ENCODE measurements at regions not wholly inside any gene's neighbourhood (a gene's known extent, or its start where the extent isn't known, plus 50 kb on each side); places are given as distances from the start of the nearest gene placed in this dataset.
"Not testable (repeated sequence)": the region's sequence is repeated elsewhere in the genome, so short reads cannot be mapped to it uniquely, and the experiment has no call there.

GRCh38 chrX:5695971-5696370, 532.7 kb downstream of the NLGN4X start:
- DNase-seq, result no peak

- no peak for DNase-seq
Measured at GRCh38 chrX:5683996-5684395, 544.7 kb downstream of the NLGN4X start.

DNA sequence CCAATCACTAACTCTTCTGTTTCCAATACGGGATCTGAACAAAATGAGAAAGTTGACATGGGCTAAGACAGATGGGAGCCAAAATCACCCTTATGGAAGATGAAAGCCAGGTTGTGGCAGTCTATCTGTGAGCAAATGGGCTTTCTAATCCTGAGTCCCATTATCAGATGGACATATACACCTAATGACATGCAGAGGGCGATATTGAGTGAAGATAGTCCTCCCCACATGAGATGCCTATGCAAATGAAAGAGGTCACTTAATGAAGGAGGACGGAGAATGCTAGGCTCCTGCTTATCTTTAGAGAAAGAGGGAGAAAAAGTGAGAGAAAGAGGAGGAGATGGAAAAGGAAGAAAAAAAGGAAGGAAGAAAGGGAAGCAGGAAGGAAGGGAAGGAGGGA, 547.5 kb downstream of the NLGN4X start:
- DNase-seq, result no peak

DNA sequence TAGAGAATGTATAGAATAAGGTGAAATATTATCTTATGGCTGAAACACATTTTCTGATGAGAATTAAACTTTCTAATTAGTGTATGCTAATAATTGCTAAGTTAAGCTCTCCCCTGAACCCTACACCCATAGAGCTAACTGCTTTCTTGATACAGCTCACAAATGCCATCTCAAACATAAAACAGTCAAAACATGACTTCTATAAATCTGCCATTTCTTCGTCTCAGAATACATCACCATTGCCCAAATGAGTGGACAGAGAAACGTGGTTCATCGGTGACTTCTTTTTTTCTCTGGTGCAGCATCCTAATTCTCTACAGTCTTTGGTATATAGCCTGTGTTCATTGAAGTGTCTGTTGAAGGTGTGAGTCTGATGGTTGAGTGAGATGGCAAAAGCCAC, 554.6 kb downstream of the NLGN4X start:
- DNase-seq, result no peak

GRCh38 chrX:5672099-5672498, 556.6 kb downstream of the NLGN4X start:
- no peak for DNase-seq

- not testable (repeated sequence) for DNase-seq
Measured at GRCh38 chrX:5666689-5667088, 562.0 kb downstream of the NLGN4X start.

GRCh38 chrX:5656544-5656943, 572.1 kb downstream of the NLGN4X start:
- no peak for DNase-seq

DNA sequence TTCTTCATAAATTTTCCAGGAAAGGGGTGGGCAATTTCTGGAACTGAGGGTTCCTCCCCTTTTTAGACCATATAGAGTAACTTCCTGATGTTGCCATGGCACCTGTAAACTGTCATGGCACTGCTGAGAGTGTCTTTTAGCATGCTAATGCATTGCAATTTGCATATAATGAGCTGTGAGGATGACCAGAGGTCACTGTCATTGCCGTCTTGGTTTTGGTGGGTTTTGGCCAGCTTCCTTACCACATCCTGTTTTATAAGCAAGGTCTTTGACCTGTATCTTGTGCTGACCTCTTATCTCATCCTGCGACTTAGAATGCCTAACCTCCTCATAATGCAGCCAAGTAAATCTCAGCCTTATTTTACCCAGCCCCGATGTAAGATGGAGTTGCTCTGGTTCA, 577.8 kb downstream of the NLGN4X start:
- DNase-seq, result no peak

DNA sequence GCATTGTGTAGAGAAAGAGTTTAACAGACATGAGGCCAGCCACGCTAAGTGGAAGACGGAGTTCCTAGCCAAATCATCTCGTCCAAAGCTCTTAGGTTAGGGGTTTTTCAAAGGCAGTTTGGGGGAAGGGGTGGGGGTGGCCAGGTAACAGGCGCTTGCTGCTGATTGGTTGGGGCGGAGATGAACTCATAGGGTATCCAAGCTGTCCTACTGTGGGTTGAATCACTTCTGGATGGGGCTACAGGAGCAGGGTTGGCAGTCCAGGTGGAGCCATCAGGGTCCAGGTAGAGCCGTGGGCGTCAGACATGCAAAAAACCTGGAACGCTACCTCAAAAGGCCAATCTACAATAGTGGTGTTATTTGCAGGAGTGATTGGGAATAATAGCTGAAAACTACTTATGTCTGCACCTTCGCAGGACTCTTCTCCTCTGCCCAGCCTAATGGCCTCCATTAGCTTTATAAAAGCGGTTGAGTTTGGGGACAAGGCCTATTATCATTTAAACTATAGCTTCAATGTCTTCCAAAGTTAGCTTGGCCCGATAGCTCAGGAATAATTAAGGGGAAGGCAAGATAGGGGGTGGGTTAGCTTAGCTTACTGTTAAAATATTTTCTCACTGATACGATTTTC, 579.6 kb downstream of the NLGN4X start:
- DNase-seq, result no peak

- no peak for DNase-seq
Measured at GRCh38 chrX:5646818-5647217, 581.8 kb downstream of the NLGN4X start.

DNA sequence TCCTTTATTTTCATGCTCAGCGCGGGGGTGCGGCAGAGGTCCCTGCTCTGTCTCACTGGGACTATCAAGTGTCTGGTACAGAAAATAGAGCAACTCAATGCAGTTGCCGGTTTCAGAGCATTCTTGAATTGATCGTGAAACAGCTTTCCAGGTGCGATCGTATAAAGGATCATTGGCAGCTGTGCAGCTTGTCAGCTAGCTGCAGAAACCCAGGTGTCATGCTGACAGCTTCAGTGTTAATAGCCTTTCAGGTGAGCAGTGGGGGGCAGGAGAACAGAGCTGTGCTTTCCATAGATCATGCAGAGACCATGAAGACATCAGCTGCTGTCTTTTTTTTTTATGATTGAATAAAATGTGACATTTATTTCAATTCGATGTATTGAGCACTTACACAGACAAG, 583.9 kb downstream of the NLGN4X start:
- DNase-seq, result no peak

DNA sequence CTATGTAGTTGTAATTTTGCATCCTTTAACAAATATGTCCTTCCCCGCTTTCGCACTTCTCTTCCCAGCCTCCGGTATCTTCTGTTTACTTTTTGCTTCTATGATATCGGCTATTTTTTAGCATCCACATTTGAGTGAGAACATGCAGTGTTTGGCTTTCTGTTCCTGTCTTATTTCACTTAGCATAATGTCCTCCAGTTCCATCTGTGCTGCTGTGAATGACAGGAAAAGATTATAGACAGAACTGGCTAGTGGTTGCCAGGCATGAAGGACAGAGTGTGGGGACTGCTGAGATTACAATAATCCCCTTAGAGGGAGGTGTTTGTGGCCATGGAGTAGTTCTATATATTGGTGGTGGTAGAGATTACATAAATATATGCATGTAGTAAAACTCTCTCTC, 588.6 kb downstream of the NLGN4X start:
- no peak for DNase-seq

DNA sequence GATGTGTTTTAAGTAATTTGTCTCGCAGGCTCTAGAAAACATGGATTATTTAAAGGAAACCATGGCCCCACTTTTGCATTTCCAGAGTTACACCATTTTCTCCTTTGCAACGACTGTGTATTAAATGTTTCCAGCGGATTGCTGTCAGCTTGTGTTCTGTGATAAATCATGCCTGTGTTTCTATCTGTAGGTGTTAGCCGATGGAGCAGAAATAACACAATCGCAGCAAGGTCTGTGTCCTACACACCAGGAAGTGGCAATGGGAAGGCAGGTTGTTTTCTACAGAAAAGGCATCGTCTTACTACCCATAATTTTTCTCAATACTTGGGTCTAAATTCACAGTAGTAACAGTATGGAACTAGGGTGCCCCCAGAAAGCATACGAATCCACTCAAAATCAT, 590.1 kb downstream of the NLGN4X start:
- DNase-seq, result no peak

- no peak for DNase-seq
Measured at GRCh38 chrX:5632887-5633286, 595.8 kb downstream of the NLGN4X start.

DNA sequence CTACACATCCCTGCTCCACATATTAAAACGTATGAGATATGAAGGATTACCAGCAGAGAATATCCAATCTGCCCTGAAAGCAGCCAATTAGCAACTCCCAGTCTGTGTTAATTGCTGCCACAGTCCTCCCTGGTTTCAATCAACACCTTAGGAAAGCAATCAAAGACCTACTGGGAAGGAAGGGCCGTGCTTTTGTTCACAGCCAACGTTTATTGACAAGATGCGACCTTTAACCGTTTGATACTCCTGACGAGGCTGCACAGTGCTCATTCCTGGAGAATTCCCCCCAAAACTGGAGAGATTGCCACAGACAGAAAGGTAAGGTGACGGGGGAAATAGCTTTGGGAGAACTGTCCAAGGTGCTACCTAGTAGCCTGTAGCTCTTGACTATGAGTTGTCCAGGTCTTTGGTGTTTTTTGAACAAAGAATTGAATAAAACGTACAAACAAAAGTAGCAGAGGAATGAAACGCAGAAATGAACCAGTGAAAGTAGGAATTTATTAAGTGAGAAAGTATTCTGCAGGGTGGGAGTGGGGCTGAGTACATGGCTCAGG, 596.5 kb downstream of the NLGN4X start:
- DNase-seq, result no peak

- DNase-seq, result no peak
Measured at GRCh38 chrX:5617666-5618065, 611.0 kb downstream of the NLGN4X start.

- DNase-seq, result no peak
Measured at GRCh38 chrX:5595570-5595969, 633.1 kb downstream of the NLGN4X start.

DNA sequence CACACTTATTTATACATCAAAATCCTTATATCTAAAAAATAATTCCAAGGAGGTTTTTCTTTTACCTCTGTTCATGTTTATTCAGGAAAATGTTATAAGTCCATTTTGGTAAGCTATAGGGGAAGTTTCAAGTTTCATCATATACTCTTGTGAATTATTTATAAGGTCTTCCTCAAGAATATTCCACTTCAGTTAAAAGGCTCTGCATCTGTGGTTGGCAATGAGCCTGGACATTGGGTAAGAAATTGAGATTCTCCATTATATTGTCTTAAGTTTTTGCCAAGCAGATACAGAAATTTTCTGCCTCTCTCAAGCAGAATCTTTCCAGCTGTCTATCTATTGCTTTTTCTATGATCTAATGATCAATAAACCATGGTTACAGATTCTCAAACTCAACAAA, 641.9 kb downstream of the NLGN4X start:
- no peak for DNase-seq

- DNase-seq, result no peak
Measured at GRCh38 chrX:5575407-5575806, 653.3 kb downstream of the NLGN4X start.

DNA sequence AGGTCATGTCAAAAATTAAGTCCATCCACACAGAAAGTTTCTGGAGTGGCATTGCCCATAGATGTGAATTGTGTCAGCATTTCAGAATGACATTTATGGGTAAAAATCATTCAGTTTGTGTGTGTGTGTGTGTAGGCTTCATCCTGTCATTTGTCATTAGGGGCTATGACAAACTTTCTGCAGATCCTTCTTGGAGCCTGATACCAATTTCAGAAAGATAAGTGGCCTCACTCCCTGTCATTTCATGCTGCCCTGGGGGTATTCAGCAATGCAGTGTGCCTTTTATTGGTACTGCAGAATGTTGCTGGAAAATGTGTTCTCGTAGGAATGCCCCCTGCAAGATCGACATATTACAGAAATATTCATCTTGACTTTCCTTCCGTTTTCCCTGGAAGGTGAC, 659.7 kb downstream of the NLGN4X start:
- DNase-seq, result no peak

- DNase-seq, result no peak
Measured at GRCh38 chrX:5559386-5559785, 669.3 kb downstream of the NLGN4X start.

GRCh38 chrX:5549512-5549911, 679.2 kb downstream of the NLGN4X start:
- DNase-seq, result no peak

DNA sequence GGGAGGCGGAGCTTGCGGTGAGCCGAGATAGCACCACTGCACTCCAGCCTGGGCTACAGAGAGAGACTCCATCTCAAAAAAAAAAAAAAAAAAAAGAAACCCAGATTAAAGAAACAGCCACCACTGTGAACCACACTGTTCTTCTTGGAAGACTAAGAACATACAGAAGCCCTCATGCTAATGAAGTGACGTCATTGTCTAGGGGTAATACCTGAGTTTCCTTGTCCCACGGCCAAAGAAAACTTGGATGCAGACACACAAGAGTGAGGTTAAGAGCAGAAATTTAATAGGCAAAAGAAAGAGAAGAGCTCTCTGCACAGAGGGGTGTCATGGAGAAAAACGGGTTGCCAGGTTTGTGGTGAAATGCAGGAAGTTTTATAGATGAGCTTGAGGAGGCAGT, 691.6 kb downstream of the NLGN4X start:
- DNase-seq, result no peak

- no peak for DNase-seq
Measured at GRCh38 chrX:5536261-5536660, 692.4 kb downstream of the NLGN4X start.

DNA sequence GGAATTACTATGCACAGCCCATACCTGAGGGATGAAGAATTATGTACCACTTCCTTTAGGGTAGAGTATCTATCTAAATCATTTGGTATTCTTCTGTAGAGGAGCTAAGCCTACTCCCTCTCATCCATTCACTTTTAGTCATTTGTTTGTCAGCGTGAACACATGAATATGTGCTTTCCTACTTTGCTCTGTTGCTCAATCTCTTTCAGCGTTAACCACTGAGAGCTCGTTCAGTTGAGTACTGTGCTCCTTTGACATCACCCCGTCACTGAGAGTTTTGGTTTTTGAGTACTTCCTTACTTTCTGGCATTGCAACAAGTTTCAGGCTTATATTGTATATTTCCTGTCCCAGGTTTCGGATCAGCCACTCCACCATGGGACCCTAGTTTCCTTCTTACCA, 700.6 kb downstream of the NLGN4X start:
- no peak for DNase-seq
